CD4-positive, CD25-positive, alpha-beta regulatory T cell (primary cell): ENCODE measurements at regions not wholly inside any gene's neighbourhood (a gene's known extent, or its start where the extent isn't known, plus 50 kb on each side); places are given as distances from the start of the nearest gene placed in this dataset.
"Not testable (repeated sequence)": the region's sequence is repeated elsewhere in the genome, so short reads cannot be mapped to it uniquely, and the experiment has no call there.

ENCODE experiments used
- ATAC-seq, 2 donors: fragments of 150-1000 bp; cut with Tn5 transposase; one replicate each; pipeline ENCODE4 v1.10.0; 2021; ENCODE audit warnings: low read depth in 2 of 2, moderate number of reproducible peaks in 2 of 2, moderate library complexity in 1 of 2
- DNase-seq, 3 donors: peaks; one replicate each; pipeline versions ENCODE4 v3.0.0 to v3.0.0-alpha.2; 2012 to 2022; ENCODE audit warnings: mixed read lengths in 1 of 3
- H3K27ac ChIP-seq: one replicate; pipeline ENCODE4 v1.7.0; 2013; ENCODE audit warnings: mild to moderate bottlenecking, low read length; ENCODE audit not compliant: insufficient read depth, poor library complexity, severe bottlenecking
- H3K27me3 ChIP-seq: one replicate; pipeline ENCODE4 v1.7.0; 2013; ENCODE audit warnings: low read length; ENCODE audit not compliant: control insufficient read depth, insufficient read depth
- H3K36me3 ChIP-seq: one replicate; pipeline ENCODE4 v1.7.0; 2013; ENCODE audit warnings: mild to moderate bottlenecking, low read length, moderate library complexity; ENCODE audit not compliant: control insufficient read depth, insufficient read depth
- H3K4me1 ChIP-seq: 2 replicates; pipeline ENCODE4 v1.7.0; 2013; ENCODE audit warnings: mild to moderate bottlenecking, low read length; ENCODE audit not compliant: insufficient read depth, control insufficient read depth, poor library complexity, severe bottlenecking
- H3K4me3 ChIP-seq: one replicate; pipeline ENCODE4 v1.7.0; 2013; ENCODE audit warnings: low read depth, mild to moderate bottlenecking, low read length, moderate library complexity
- H3K9me3 ChIP-seq, 2 experiments: 1 replicate in 1 of 2; 2 replicates in 1 of 2; pipeline ENCODE4 v1.7.0; 2013; ENCODE audit warnings: low read length in 2 of 2, mild to moderate bottlenecking in 1 of 2, moderate library complexity in 1 of 2; ENCODE audit not compliant: control insufficient read depth in 2 of 2
- H3K27ac Mint-ChIP-seq, 3 donors: one replicate each; pipeline ENCODE4 v1.8.0; 2020 to 2022; ENCODE audit warnings: mild to moderate bottlenecking in 3 of 3, mixed read lengths in 3 of 3, moderate library complexity in 2 of 3
- H3K27me3 Mint-ChIP-seq: one replicate; pipeline ENCODE4 v1.8.0; 2022; ENCODE audit warnings: mild to moderate bottlenecking, mixed read lengths
- H3K36me3 Mint-ChIP-seq: one replicate; pipeline ENCODE4 v1.8.0; 2020; ENCODE audit warnings: mixed read lengths
- H3K4me1 Mint-ChIP-seq, 4 donors: one replicate each; pipeline ENCODE4 v1.8.0; 2020 to 2022; ENCODE audit warnings: mixed read lengths in 4 of 4, mild to moderate bottlenecking in 1 of 4
- H3K4me3 Mint-ChIP-seq, 4 donors: one replicate each; pipeline ENCODE4 v1.8.0; 2020 to 2022; ENCODE audit warnings: mild to moderate bottlenecking in 4 of 4, mixed read lengths in 4 of 4, moderate library complexity in 3 of 4
- H3K9me3 Mint-ChIP-seq, 7 donors: one replicate each; pipeline ENCODE4 v1.8.0; 2020 to 2022; ENCODE audit warnings: mixed read lengths in 7 of 7, mild to moderate bottlenecking in 3 of 7, moderate library complexity in 2 of 7

GRCh38 chr7:12002428-12002827 lies 170.4 kb upstream of the THSD7A start:
- no peaks in the 10 kb centered on the region for H3K9me3 ChIP-seq
- no peak for DNase-seq
- no peaks in the 10 kb centered on the region for H3K27me3 Mint-ChIP-seq
- no peak overlapping the region for H3K27ac Mint-ChIP-seq
- no peaks in the 10 kb centered on the region for H3K27me3 ChIP-seq
- peaks cover 0 to 6% (median 2%) of the 10 kb centered on the region in 7 donors for H3K9me3 Mint-ChIP-seq
- H3K27ac ChIP-seq: no peak overlapping the region
- no peak for ATAC-seq
- no peaks in the 10 kb centered on the region for H3K4me1 ChIP-seq
- H3K36me3 Mint-ChIP-seq: no peaks in the 10 kb centered on the region
- no peaks in the 10 kb centered on the region for H3K4me1 Mint-ChIP-seq
- H3K36me3 ChIP-seq: no peaks in the 10 kb centered on the region
- no peak overlapping the region for H3K4me3 ChIP-seq
- H3K4me3 Mint-ChIP-seq: no peak overlapping the region

- H3K4me3 ChIP-seq: no peak overlapping the region
- no peak for DNase-seq
- no peaks in the 10 kb centered on the region for H3K4me1 ChIP-seq
- no peaks in the 10 kb centered on the region for H3K27me3 Mint-ChIP-seq
- peaks cover 0 to 4% (median 0%) of the 10 kb centered on the region in 7 donors for H3K9me3 Mint-ChIP-seq
- no peaks in the 10 kb centered on the region for H3K27me3 ChIP-seq
- no peak overlapping the region for H3K27ac Mint-ChIP-seq
- no peaks in the 10 kb centered on the region for H3K9me3 ChIP-seq
- H3K27ac ChIP-seq: no peak overlapping the region
- H3K36me3 Mint-ChIP-seq: no peaks in the 10 kb centered on the region
- no peaks in the 10 kb centered on the region for H3K36me3 ChIP-seq
- H3K4me1 Mint-ChIP-seq: no peaks in the 10 kb centered on the region
- no peak for ATAC-seq
- H3K4me3 Mint-ChIP-seq: no peak overlapping the region
These were observed 172.6 kb upstream of the THSD7A start for GRCh38 chr7:12004581-12004980.

- no peak overlapping the region for H3K27ac Mint-ChIP-seq
- no peak for ATAC-seq
These were observed 175.6 kb upstream of the THSD7A start for GRCh38 chr7:12007576-12007975.

GRCh38 chr7:12013983-12014382 lies 182.0 kb upstream of the THSD7A start:
- no peaks in the 10 kb centered on the region for H3K36me3 ChIP-seq
- Mint-ChIP-seq H3K4me1 (no peaks in the 10 kb centered on the region), H3K36me3 (no peaks in the 10 kb centered on the region), H3K27me3 (no peaks in the 10 kb centered on the region), H3K27ac (no peak overlapping the region), H3K9me3 (no peaks in the 10 kb centered on the region), H3K4me3 (no peak overlapping the region)
- no peak overlapping the region for H3K4me3 ChIP-seq
- H3K9me3 ChIP-seq: no peaks in the 10 kb centered on the region
- no peak overlapping the region for H3K27ac ChIP-seq
- no peaks in the 10 kb centered on the region for H3K27me3 ChIP-seq
- H3K4me1 ChIP-seq: no peaks in the 10 kb centered on the region
- DNase-seq (no peak), ATAC-seq (no peak)

More at GRCh38 chr7:12007576-12007975, 175.6 kb upstream of the THSD7A start:
- Histone ChIP-seq H3K4me3 (no peak overlapping the region), H3K9me3 (no peaks in the 10 kb centered on the region), H3K4me1 (no peaks in the 10 kb centered on the region), H3K27ac (no peak overlapping the region), H3K27me3 (no peaks in the 10 kb centered on the region), H3K36me3 (no peaks in the 10 kb centered on the region)
- DNase-seq: no peak
- peaks cover 0 to 4% (median 0%) of the 10 kb centered on the region in 7 donors for H3K9me3 Mint-ChIP-seq
- no peak overlapping the region for H3K4me3 Mint-ChIP-seq
- H3K36me3 Mint-ChIP-seq: no peaks in the 10 kb centered on the region
- H3K27me3 Mint-ChIP-seq: no peaks in the 10 kb centered on the region
- H3K4me1 Mint-ChIP-seq: no peaks in the 10 kb centered on the region

GRCh38 chr7:12016439-12016838 lies 184.4 kb upstream of the THSD7A start:
- Mint-ChIP-seq H3K36me3 (no peaks in the 10 kb centered on the region), H3K27ac (no peak overlapping the region), H3K9me3 (peaks cover 0 to 2% (median 0%) of the 10 kb centered on the region in 7 donors), H3K4me3 (no peak overlapping the region), H3K4me1 (no peaks in the 10 kb centered on the region), H3K27me3 (no peaks in the 10 kb centered on the region)
- H3K36me3 ChIP-seq: no peaks in the 10 kb centered on the region
- H3K27me3 ChIP-seq: no peaks in the 10 kb centered on the region
- H3K9me3 ChIP-seq: no peaks in the 10 kb centered on the region
- no peak overlapping the region for H3K4me3 ChIP-seq
- no peak for DNase-seq
- no peak overlapping the region for H3K27ac ChIP-seq
- no peak for ATAC-seq
- no peaks in the 10 kb centered on the region for H3K4me1 ChIP-seq

GRCh38 chr7:12017046-12017445 lies 185.0 kb upstream of the THSD7A start:
- peaks cover 0 to 2% (median 0%) of the 10 kb centered on the region in 7 donors for H3K9me3 Mint-ChIP-seq
- H3K36me3 Mint-ChIP-seq: no peaks in the 10 kb centered on the region
- H3K4me3 Mint-ChIP-seq: no peak overlapping the region
- ATAC-seq: no peak
- no peak overlapping the region for H3K27ac Mint-ChIP-seq
- Histone ChIP-seq H3K4me3 (no peak overlapping the region), H3K4me1 (no peaks in the 10 kb centered on the region), H3K27me3 (no peaks in the 10 kb centered on the region), H3K36me3 (no peaks in the 10 kb centered on the region), H3K27ac (no peak overlapping the region), H3K9me3 (no peaks in the 10 kb centered on the region)
- no peak for DNase-seq
- no peaks in the 10 kb centered on the region for H3K4me1 Mint-ChIP-seq
- no peaks in the 10 kb centered on the region for H3K27me3 Mint-ChIP-seq

- H3K9me3 ChIP-seq, H3K4me1 Mint-ChIP-seq, H3K4me3 ChIP-seq, DNase-seq, H3K9me3 Mint-ChIP-seq, H3K27me3 ChIP-seq, H3K27me3 Mint-ChIP-seq, H3K36me3 ChIP-seq, H3K36me3 Mint-ChIP-seq, H3K27ac Mint-ChIP-seq, ATAC-seq, H3K4me1 ChIP-seq, H3K27ac ChIP-seq, H3K4me3 Mint-ChIP-seq: not testable (repeated sequence)
These were observed 189.1 kb upstream of the TMEM106B start for GRCh38 chr7:12022011-12022410.

- H3K9me3 ChIP-seq: no peaks in the 10 kb centered on the region
- no peak overlapping the region for H3K4me3 Mint-ChIP-seq
- H3K9me3 Mint-ChIP-seq: peaks cover 0 to 2% (median 0%) of the 10 kb centered on the region in 7 donors
These were observed 185.8 kb upstream of the TMEM106B start for GRCh38 chr7:12025246-12025645.

More at GRCh38 chr7:12025246-12025645, 185.8 kb upstream of the TMEM106B start:
- Mint-ChIP-seq H3K27me3 (no peaks in the 10 kb centered on the region), H3K4me1 (no peaks in the 10 kb centered on the region), H3K36me3 (no peaks in the 10 kb centered on the region), H3K27ac (no peak overlapping the region)
- ATAC-seq (no peak), DNase-seq (no peak)
- Histone ChIP-seq H3K4me3 (no peak overlapping the region), H3K27ac (no peak overlapping the region), H3K4me1 (no peaks in the 10 kb centered on the region), H3K27me3 (no peaks in the 10 kb centered on the region), H3K36me3 (no peaks in the 10 kb centered on the region)
